H1 (cell line): ENCODE measurements at regions not wholly inside any gene's neighbourhood (a gene's known extent, or its start where the extent isn't known, plus 50 kb on each side); places are given as distances from the start of the nearest gene placed in this dataset.

Experiments
- CTCF ChIA-PET: fragments of 300-600 bp; sonication (Branson Sonifier 250); formaldehyde crosslinking; loops from one replicate; lab custom pipeline; 2021; ENCODE audit not compliant: partially characterized antibody; lab: Charles Lee
- POLR2A ChIA-PET: fragments of 300-600 bp; sonication (Branson Sonifier 250); formaldehyde crosslinking; loops from one replicate; lab custom pipeline; 2021; ENCODE audit warnings: inconsistent platforms; ENCODE audit not compliant: partially characterized antibody; lab: Charles Lee
- DNase-seq, 2 experiments: peaks; one replicate each; pipeline versions ENCODE4 v3.0.0 to v3.0.0-alpha.2; 2010 to 2022; ENCODE audit warnings: low spot score in 2 of 2, low read depth in 1 of 2, mixed read lengths in 1 of 2
- FAIRE-seq: peaks from 2 replicates; lab custom pipeline; 2011; peaks lifted over from hg19 to GRCh38; lab: Jason Lieb, UNC
- H2AFZ ChIP-seq: 2 replicates; pipeline ENCODE4 v1.8.1; 2012; ENCODE audit warnings: low read length, inconsistent platforms
- H2AK5ac ChIP-seq: 2 replicates; pipeline ENCODE4 v1.6.1; 2013; ENCODE audit warnings: low read depth, low read length
- H2BK120ac ChIP-seq: replicated peaks from 2 replicates; pipeline ENCODE3; 2013; ENCODE audit warnings: low read depth, low read length, inconsistent platforms
- H2BK12ac ChIP-seq: 2 replicates; pipeline ENCODE4 v1.6.1; 2013; ENCODE audit warnings: low read depth, low read length
- H2BK15ac ChIP-seq: 2 replicates; pipeline ENCODE4 v1.6.1; 2013; ENCODE audit warnings: low read length
- H2BK20ac ChIP-seq: 2 replicates; pipeline ENCODE4 v1.6.1; 2013; ENCODE audit warnings: low read length
- H2BK5ac ChIP-seq: 2 replicates; pipeline ENCODE4 v1.6.1; 2013; ENCODE audit warnings: low read depth, low read length
- H3K14ac ChIP-seq: 2 replicates; pipeline ENCODE4 v1.6.1; 2013; ENCODE audit warnings: inconsistent platforms; ENCODE audit not compliant: insufficient read length
- H3K18ac ChIP-seq: 2 replicates; pipeline ENCODE4 v1.6.1; 2013; ENCODE audit warnings: low read length; ENCODE audit errors: extremely low read depth
- H3K23ac ChIP-seq: 2 replicates; pipeline ENCODE4 v1.6.1; 2013; ENCODE audit warnings: inconsistent platforms; ENCODE audit not compliant: insufficient read length
- H3K23me2 ChIP-seq: 2 replicates; pipeline ENCODE4 v1.6.1; 2013; ENCODE audit warnings: low read depth, low read length
- H3K27ac ChIP-seq: 2 replicates; pipeline ENCODE4 v1.6.1; 2011; ENCODE audit warnings: low read depth, low read length, inconsistent platforms
- H3K27me3 ChIP-seq, 4 experiments: replicated peaks in 1 of 4; 1 replicate in 1 of 4; 2 replicates in 3 of 4; pipeline versions ENCODE4 v1.6.1 to v1.8.1; 2011 to 2013; ENCODE audit warnings: low read length in 3 of 4, mild to moderate bottlenecking in 3 of 4, inconsistent platforms in 2 of 4, mixed read lengths in 2 of 4, moderate library complexity in 1 of 4; ENCODE audit not compliant: control insufficient read depth in 3 of 4, insufficient read depth in 3 of 4; ENCODE audit errors: extremely low read depth in 1 of 4
- H3K36me3 ChIP-seq, 4 experiments: 2 replicates each; pipeline versions ENCODE4 v1.6.1 to v1.8.1; 2011 to 2013; ENCODE audit warnings: mild to moderate bottlenecking in 4 of 4, low read length in 3 of 4, moderate library complexity in 2 of 4, control low read depth in 1 of 4, inconsistent platforms in 1 of 4; ENCODE audit not compliant: insufficient read depth in 4 of 4, control insufficient read depth in 2 of 4
- H3K4ac ChIP-seq: replicated peaks from 2 replicates; pipeline ENCODE3; 2013; ENCODE audit warnings: low read length, low read depth, mixed read lengths, inconsistent platforms; ENCODE audit not compliant: insufficient read length
- H3K4me1 ChIP-seq, 4 experiments: replicated peaks in 1 of 4; 1 replicate in 1 of 4; 2 replicates in 3 of 4; pipeline versions ENCODE4 v1.6.1 to v1.8.1; 2011 to 2013; ENCODE audit warnings: low read length in 3 of 4, inconsistent platforms in 2 of 4, mixed read lengths in 1 of 4; ENCODE audit not compliant: insufficient read depth in 4 of 4, control insufficient read depth in 3 of 4
- H3K4me2 ChIP-seq, 2 experiments: 2 replicates each; pipeline versions ENCODE4 v1.6.1 to v1.8.1; 2011 to 2013; ENCODE audit warnings: low read depth in 2 of 2, low read length in 2 of 2, control low read depth in 1 of 2, inconsistent platforms in 1 of 2, mild to moderate bottlenecking in 1 of 2; ENCODE audit not compliant: insufficient read depth in 1 of 2
- H3K4me3 ChIP-seq, 4 experiments: fragments of 200-600, 300-600 bp in 1 of 4; sonication (generic), shearing (Covaris generic), sonication (Bioruptor Twin) in 1 of 4; 2 replicates each; pipeline versions ENCODE4 v1.5.1 to v1.8.1; 2011 to 2016; ENCODE audit warnings: low read length in 4 of 4, low read depth in 3 of 4, control low read depth in 2 of 4, inconsistent platforms in 2 of 4, mild to moderate bottlenecking in 2 of 4, mixed read lengths in 1 of 4, moderate library complexity in 1 of 4; ENCODE audit not compliant: insufficient read depth in 2 of 4; ENCODE audit errors: extremely low read depth in 1 of 4
- H3K56ac ChIP-seq: replicated peaks from 2 replicates; pipeline ENCODE3; 2013; ENCODE audit warnings: low read depth, mild to moderate bottlenecking, mixed read lengths, low read length, inconsistent platforms; ENCODE audit not compliant: insufficient read length
- H3K79me1 ChIP-seq: 2 replicates; pipeline ENCODE4 v1.6.1; 2013; ENCODE audit warnings: low read depth, low read length, control low read depth
- H3K79me2 ChIP-seq, 2 experiments: 2 replicates each; pipeline versions ENCODE4 v1.6.1 to v1.8.1; 2012 to 2013; ENCODE audit warnings: low read length in 2 of 2, mild to moderate bottlenecking in 2 of 2, inconsistent platforms in 1 of 2; ENCODE audit not compliant: insufficient read depth in 2 of 2, control insufficient read depth in 1 of 2
- H3K9ac ChIP-seq, 4 experiments: replicated peaks in 1 of 4; 1 replicate in 1 of 4; 2 replicates in 3 of 4; pipeline versions ENCODE4 v1.6.1 to v1.8.1; 2011 to 2013; ENCODE audit warnings: low read depth in 3 of 4, low read length in 3 of 4, control low read depth in 2 of 4, mild to moderate bottlenecking in 2 of 4, moderate library complexity in 2 of 4, inconsistent platforms in 1 of 4; ENCODE audit errors: extremely low read depth in 1 of 4
- H3K9me3 ChIP-seq, 2 experiments: 2 replicates each; pipeline versions ENCODE4 v1.6.1 to v1.8.1; 2012 to 2013; ENCODE audit warnings: mild to moderate bottlenecking in 2 of 2, moderate library complexity in 2 of 2, control low read depth in 1 of 2, inconsistent platforms in 1 of 2, low read depth in 1 of 2, low read length in 1 of 2, mixed read lengths in 1 of 2; ENCODE audit not compliant: insufficient read depth in 2 of 2
- H4K20me1 ChIP-seq, 2 experiments: replicated peaks in 1 of 2; 2 replicates each; pipeline versions ENCODE3 to v1.8.1; 2011 to 2013; ENCODE audit warnings: inconsistent platforms in 2 of 2, low read length in 2 of 2, mild to moderate bottlenecking in 1 of 2; ENCODE audit not compliant: insufficient read depth in 2 of 2, control insufficient read depth in 1 of 2
- H4K5ac ChIP-seq: 2 replicates; pipeline ENCODE4 v1.6.1; 2013; ENCODE audit warnings: low read length, low read depth, mixed read lengths, inconsistent platforms; ENCODE audit not compliant: insufficient read length
- H4K8ac ChIP-seq: 2 replicates; pipeline ENCODE4 v1.8.0; 2013; ENCODE audit warnings: mild to moderate bottlenecking, moderate library complexity, low read length, inconsistent platforms; ENCODE audit not compliant: insufficient read depth; ENCODE audit errors: extremely low read depth
- H4K91ac ChIP-seq: replicated peaks from 2 replicates; pipeline ENCODE3; 2013; ENCODE audit warnings: low read length, mixed read lengths, inconsistent platforms; ENCODE audit not compliant: insufficient read length
- ASH2L ChIP-seq: fragments of 200-600, 300-600 bp; sonication (generic); IDR thresholded peaks from one replicate; pipeline ENCODE4 v1.7.1; 2017; ENCODE audit warnings: low read length
- CBX8 ChIP-seq: fragments of 300-800, 300-1000 bp; sonication (generic); IDR thresholded peaks from 2 replicates; pipeline ENCODE4 v1.7.1; 2016; ENCODE audit warnings: low read depth, low read length, borderline replicate concordance
- CREB1 ChIP-seq: IDR thresholded peaks from 2 replicates; pipeline ENCODE4 v1.6.1; 2012; ENCODE audit warnings: inconsistent platforms
- EGR1 ChIP-seq: IDR thresholded peaks from 2 replicates; pipeline ENCODE4 v1.6.1; 2011; ENCODE audit warnings: low read depth, low read length, borderline replicate concordance
- FOSL1 ChIP-seq: IDR thresholded peaks from 2 replicates; pipeline ENCODE4 v1.6.1; 2011; ENCODE audit warnings: mild to moderate bottlenecking, low read depth, low read length, moderate library complexity; ENCODE audit not compliant: insufficient read depth
- JUND ChIP-seq: IDR thresholded peaks from 2 replicates; pipeline ENCODE4 v1.6.1; 2011; ENCODE audit warnings: mild to moderate bottlenecking, improper control_type of control experiment, low read length
- POU5F1 ChIP-seq: IDR thresholded peaks from 2 replicates; pipeline ENCODE4 v1.6.1; 2011; ENCODE audit warnings: low read depth, mild to moderate bottlenecking, low read length, moderate library complexity
- RFX5 ChIP-seq: IDR thresholded peaks from 2 replicates; pipeline ENCODE4 v1.6.1; 2011; ENCODE audit warnings: low read depth, low read length, improper control_type of control experiment, borderline replicate concordance
- RNF2 ChIP-seq: fragments of 200-900, 300-1000 bp; sonication (generic); IDR thresholded peaks from 2 replicates; pipeline ENCODE4 v1.7.1; 2016; ENCODE audit warnings: borderline replicate concordance, low read depth, mild to moderate bottlenecking, antibody characterized with exemption, low read length; ENCODE audit not compliant: poor library complexity, severe bottlenecking; ENCODE audit errors: missing control alignments
- SP2 ChIP-seq: IDR thresholded peaks from 2 replicates; pipeline ENCODE4 v1.6.1; 2012; ENCODE audit warnings: mild to moderate bottlenecking, low read length, inconsistent platforms
- TAF1 ChIP-seq: IDR thresholded peaks from 2 replicates; pipeline ENCODE4 v1.6.1; 2011; ENCODE audit warnings: mild to moderate bottlenecking, low read depth, low read length
- ZNF274 ChIP-seq: IDR thresholded peaks from 2 replicates; pipeline ENCODE4 v1.7.0; 2012; ENCODE audit warnings: low read length, borderline replicate concordance; ENCODE audit errors: extremely low read depth
- WGBS, 2 experiments: shearing (Covaris generic) in 1 of 2; methylation state at CpG; one replicate each; pipeline versions ENCODE4 v1.1.6 to v1.1.7; 2013 to 2015; ENCODE audit warnings: low lambda C conversion rate in 2 of 2, mixed read lengths in 2 of 2, inconsistent platforms in 1 of 2, low coverage in 1 of 2, missing lambda C conversion rate in 1 of 2; ENCODE audit not compliant: insufficient replicate concordance in 2 of 2, insufficient coverage in 1 of 2, insufficient read length in 1 of 2; ENCODE audit errors: extremely low coverage in 1 of 2, missing lambda C conversion rate in 1 of 2; 5-methylcytosine and 5-hydroxymethylcytosine counted together
- TF ChIP-seq, protein P1 (sequence below): IDR thresholded peaks from 2 replicates; pipeline ENCODE4 v1.6.1; 2012; ENCODE audit warnings: inconsistent platforms
- TF ChIP-seq, protein P2 (sequence below): IDR thresholded peaks from 2 replicates; pipeline ENCODE4 v1.6.1; 2011; ENCODE audit warnings: low read depth, mild to moderate bottlenecking, low read length; ENCODE audit not compliant: insufficient read depth

DNA sequence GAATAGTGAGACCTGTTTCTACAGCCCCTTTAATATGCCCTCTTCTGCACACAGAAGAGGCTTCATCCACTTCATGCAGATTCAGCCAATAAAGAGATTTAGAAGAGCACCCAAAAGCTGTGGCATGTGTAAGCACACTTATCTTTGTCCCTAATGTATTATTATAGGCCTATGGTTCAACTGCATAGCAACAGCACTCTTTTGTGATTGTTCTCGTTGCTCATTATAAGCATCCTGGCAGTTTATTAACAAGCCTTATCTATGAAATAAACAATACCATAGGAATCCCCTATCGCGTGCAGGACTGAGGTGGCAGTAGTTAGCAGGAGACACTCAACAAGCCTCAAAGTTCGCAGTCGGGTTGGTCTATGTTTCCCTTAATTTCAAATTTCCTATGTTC is 138.5 kb upstream of the BEND6 start:
- no peak overlapping the region for H3K27ac ChIP-seq
- FAIRE-seq = no peak

More for the DNA sequence above, 138.5 kb upstream of the BEND6 start:
- Histone ChIP-seq H3K9me3 (no peaks in the 10 kb centered on the region), H4K20me1 (peaks cover 0 to 5% of the 10 kb centered on the region in 2 experiments), H3K4me2 (no peak overlapping the region), H3K14ac (no peak overlapping the region), H3K4me1 (peaks cover 0 to 4% (median 0%) of the 10 kb centered on the region in 4 experiments; a peak in 2 of 7 replicates), H4K8ac (no peak overlapping the region), H3K18ac (no peak overlapping the region), H2BK120ac (no peak overlapping the region), H3K27me3 (no peaks in the 10 kb centered on the region), H3K36me3 (no peaks in the 10 kb centered on the region), H3K23ac (no peak overlapping the region), H2AFZ (no peak overlapping the region), H2BK15ac (no peak overlapping the region), H2AK5ac (no peak overlapping the region), H3K23me2 (no peaks in the 10 kb centered on the region), H3K4me3 (no peak overlapping the region), H3K9ac (no peak overlapping the region), H3K79me2 (peaks cover 0 to 94% of the 10 kb centered on the region in 2 experiments; a peak in 3 of 4 replicates), H3K4ac (no peak overlapping the region), H3K56ac (no peak overlapping the region), H2BK5ac (no peak overlapping the region), H4K91ac (no peak overlapping the region), H2BK12ac (no peak overlapping the region), H2BK20ac (no peak overlapping the region), H3K79me1 (no peaks in the 10 kb centered on the region), H4K5ac (no peak overlapping the region)
- WGBS, 2 experiments = 84% methylated on average over 5 of the region's 5 CpGs; no CpG with 5 or more reads in 1 of the 2 experiments
- no peak for TF ChIP-seq RFX5
- no peak for TF ChIP-seq ASH2L
- TF ChIP-seq ZNF274 = no peak
- TF ChIP-seq, protein P1, sequence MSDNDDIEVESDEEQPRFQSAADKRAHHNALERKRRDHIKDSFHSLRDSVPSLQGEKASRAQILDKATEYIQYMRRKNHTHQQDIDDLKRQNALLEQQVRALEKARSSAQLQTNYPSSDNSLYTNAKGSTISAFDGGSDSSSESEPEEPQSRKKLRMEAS = no peak
- TF ChIP-seq, protein P2, sequence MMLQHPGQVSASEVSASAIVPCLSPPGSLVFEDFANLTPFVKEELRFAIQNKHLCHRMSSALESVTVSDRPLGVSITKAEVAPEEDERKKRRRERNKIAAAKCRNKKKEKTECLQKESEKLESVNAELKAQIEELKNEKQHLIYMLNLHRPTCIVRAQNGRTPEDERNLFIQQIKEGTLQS = no peak
- TF ChIP-seq CREB1 = no peak
- TF ChIP-seq JUND = no peak
- TF ChIP-seq TAF1 = no peak
- TF ChIP-seq CBX8 = no peak
- no peak for TF ChIP-seq POU5F1
- no peak for TF ChIP-seq SP2
- no peak for TF ChIP-seq FOSL1
- TF ChIP-seq RNF2 = no peak
- TF ChIP-seq EGR1 = no peak
- no peak for DNase-seq
- POLR2A ChIA-PET = interaction anchor here (0.6 to 1.2 kb wide), 4 partner anchors 11 to 26 kb away, joined by 3 read pairs; no protein-coding TSS in a partner anchor
- CTCF ChIA-PET = interaction anchor here (1.3 to 2.0 kb wide), 4 partner anchors 19 to 59 kb away, joined by 4 to 9 read pairs (median 4); no protein-coding TSS in a partner anchor
